Neural crest cell (in vitro differentiated cells): ENCODE measurements at regions not wholly inside any gene's neighbourhood (a gene's known extent, or its start where the extent isn't known, plus 50 kb on each side); places are given as distances from the start of the nearest gene placed in this dataset.

ENCODE experiments used
- DNase-seq: peaks from one replicate; pipeline ENCODE4 v3.0.0; 2021; ENCODE audit warnings: low read depth, mixed read lengths, low spot score
- H3K27ac Mint-ChIP-seq: one replicate; pipeline ENCODE4 v1.8.0; 2021; ENCODE audit warnings: mild to moderate bottlenecking, mixed read lengths; ENCODE audit not compliant: unreplicated experiment
- H3K27me3 Mint-ChIP-seq: 2 replicates; pipeline ENCODE4 v1.8.0; 2021; ENCODE audit warnings: low read depth, mild to moderate bottlenecking, mixed read lengths
- H3K36me3 Mint-ChIP-seq: 2 replicates; pipeline ENCODE4 v1.8.0; 2021; ENCODE audit warnings: low read depth, mild to moderate bottlenecking, mixed read lengths
- H3K4me1 Mint-ChIP-seq: 2 replicates; pipeline ENCODE4 v1.8.0; 2021; ENCODE audit warnings: mixed read lengths
- H3K4me3 Mint-ChIP-seq: one replicate; pipeline ENCODE4 v1.8.0; 2021; ENCODE audit warnings: mild to moderate bottlenecking, mixed read lengths
- H3K9me3 Mint-ChIP-seq: 2 replicates; pipeline ENCODE4 v1.8.0; 2021; ENCODE audit warnings: mixed read lengths
- TF ChIP-seq, protein P1 (sequence below): fragments of 200-600 bp; sonication (generic); conservative IDR thresholded peaks from 2 replicates; pipeline ENCODE4 v1.5.0; 2021; ENCODE audit warnings: antibody characterized with exemption, mild to moderate bottlenecking

DNA sequence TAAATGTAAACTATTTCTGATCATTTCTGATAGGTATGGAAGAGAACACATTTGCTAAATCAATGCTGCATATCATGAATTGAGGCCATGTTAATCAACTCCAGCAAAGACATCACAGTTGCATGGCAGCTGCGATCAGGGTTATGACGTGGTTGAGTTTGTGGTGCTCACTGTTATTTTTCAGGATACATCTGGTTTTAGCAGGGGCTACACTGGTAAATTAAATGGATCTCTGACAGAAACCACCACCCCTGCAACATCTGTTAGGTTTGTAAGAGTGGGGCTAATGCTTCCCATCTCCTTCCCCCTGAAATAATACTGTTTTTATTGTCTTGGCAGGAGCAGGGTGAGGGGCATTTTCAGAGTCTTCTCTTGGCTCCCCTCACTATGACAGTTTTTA is 444.4 kb upstream of the ZNF507 start:
- Mint-ChIP-seq H3K27me3 (no peaks in the 10 kb centered on the region), H3K4me3 (no peak overlapping the region), H3K36me3 (no peaks in the 10 kb centered on the region), H3K9me3 (no peaks in the 10 kb centered on the region), H3K4me1 (no peaks in the 10 kb centered on the region), H3K27ac (no peak overlapping the region)
- DNase-seq, result no peak
- TF ChIP-seq, protein P1, sequence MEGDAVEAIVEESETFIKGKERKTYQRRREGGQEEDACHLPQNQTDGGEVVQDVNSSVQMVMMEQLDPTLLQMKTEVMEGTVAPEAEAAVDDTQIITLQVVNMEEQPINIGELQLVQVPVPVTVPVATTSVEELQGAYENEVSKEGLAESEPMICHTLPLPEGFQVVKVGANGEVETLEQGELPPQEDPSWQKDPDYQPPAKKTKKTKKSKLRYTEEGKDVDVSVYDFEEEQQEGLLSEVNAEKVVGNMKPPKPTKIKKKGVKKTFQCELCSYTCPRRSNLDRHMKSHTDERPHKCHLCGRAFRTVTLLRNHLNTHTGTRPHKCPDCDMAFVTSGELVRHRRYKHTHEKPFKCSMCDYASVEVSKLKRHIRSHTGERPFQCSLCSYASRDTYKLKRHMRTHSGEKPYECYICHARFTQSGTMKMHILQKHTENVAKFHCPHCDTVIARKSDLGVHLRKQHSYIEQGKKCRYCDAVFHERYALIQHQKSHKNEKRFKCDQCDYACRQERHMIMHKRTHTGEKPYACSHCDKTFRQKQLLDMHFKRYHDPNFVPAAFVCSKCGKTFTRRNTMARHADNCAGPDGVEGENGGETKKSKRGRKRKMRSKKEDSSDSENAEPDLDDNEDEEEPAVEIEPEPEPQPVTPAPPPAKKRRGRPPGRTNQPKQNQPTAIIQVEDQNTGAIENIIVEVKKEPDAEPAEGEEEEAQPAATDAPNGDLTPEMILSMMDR, result no peak

DNA sequence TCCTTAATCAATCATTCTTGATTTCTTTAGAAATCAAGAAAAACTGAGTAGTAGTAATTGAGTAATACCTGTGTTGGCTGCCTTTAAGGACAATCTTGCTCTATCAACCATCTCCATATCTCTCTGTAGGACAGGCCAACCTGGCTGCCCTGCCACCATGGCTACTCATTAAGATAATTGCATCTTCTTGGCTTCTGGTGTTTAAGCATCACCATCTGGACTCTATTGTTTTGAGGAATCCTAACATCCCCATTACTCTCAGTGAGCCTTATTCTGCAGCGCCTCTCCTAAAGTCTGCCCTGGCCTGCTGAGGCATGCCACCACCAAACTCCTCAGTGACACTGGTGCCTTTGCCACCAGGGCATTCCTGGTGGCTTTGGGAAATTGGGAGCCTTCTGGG is 442.6 kb upstream of the ZNF507 start:
- Mint-ChIP-seq H3K27ac (no peak overlapping the region), H3K9me3 (no peaks in the 10 kb centered on the region), H3K4me1 (no peaks in the 10 kb centered on the region), H3K36me3 (no peaks in the 10 kb centered on the region), H3K27me3 (no peaks in the 10 kb centered on the region), H3K4me3 (no peak overlapping the region)
- no peak for DNase-seq
- TF ChIP-seq, protein P1, result no peak

DNA sequence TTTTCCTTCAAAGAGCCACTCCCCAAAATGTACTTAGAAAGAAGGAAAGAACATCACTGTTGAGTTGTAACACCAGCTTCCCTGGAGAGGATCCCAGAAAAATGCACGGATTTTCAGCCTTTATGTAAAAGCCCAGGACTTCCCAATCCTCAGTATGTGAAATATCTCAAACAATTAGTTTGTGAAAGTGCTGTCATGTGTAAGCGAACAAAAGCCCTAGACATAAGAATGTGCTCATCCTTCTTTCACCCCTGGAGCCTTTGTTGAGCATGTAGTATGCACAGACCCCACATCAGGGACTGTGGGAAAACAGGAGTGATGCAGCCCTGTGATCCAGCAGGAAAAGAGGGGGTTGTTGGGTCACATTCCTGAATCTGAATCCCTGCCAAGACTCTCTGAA is 441.4 kb upstream of the ZNF507 start:
- Mint-ChIP-seq H3K9me3 (no peaks in the 10 kb centered on the region), H3K4me3 (no peak overlapping the region), H3K4me1 (no peaks in the 10 kb centered on the region), H3K36me3 (no peaks in the 10 kb centered on the region), H3K27me3 (no peaks in the 10 kb centered on the region), H3K27ac (no peak overlapping the region)
- DNase-seq, result no peak
- TF ChIP-seq, protein P1, result no peak

DNA sequence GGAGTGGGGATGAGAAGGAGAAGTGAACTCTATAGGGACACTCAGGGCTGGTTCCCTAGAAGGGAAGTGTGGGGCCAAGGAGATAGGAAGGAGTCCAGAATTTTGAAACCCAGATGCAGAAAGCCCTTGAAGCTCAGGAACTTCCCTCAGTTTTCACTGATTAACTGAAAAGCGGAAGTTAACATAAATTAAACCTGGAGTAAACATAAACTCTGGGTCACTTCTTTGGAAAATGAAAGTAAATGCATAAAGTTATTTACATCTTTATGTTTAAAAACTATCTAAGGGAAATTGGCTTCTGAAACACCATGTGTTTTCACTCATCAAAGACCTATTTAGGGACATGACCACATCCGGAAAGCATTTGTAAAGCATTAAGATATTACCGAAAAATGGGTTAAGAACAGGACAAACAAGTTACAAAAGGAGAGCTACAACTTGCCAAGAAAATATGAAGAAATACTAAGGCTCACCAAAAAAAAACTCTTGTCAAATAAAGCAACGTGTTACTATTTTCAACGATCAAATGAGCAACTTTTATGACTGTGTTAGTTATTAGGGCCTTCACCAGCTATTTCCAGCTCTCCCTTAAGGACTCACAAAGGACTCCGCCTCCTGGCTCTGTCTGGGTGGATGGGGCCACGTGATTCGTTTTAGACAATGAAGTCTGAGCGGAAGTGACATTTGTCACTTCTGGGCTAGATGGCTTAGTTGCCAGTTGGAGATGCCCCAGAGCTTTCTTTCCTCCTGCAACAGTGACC is 439.1 kb upstream of the ZNF507 start:
- H3K4me3 Mint-ChIP-seq, result no peak overlapping the region
- TF ChIP-seq, protein P1, result no peak
- H3K27me3 Mint-ChIP-seq, result no peaks in the 10 kb centered on the region
- no peak for DNase-seq
- H3K36me3 Mint-ChIP-seq, result no peaks in the 10 kb centered on the region
- no peaks in the 10 kb centered on the region for H3K4me1 Mint-ChIP-seq
- H3K9me3 Mint-ChIP-seq, result no peaks in the 10 kb centered on the region
- H3K27ac Mint-ChIP-seq, result no peak overlapping the region

DNA sequence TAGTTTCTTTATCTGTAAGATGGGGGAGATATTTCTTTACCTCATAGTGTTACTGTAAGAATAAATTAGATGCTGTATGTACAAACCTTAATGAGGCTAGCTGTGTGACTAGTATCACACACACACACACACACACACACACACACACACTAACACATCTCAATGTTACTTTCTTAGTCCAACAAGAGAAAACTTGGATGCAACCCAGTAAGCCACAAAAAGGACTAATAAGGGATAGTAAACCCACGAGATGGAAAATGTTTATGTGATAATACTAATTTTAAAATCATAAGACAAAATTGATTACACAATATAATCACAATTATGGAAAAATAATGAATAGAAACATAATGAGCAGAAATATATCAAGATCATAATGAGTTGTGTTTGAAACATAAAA is 437.7 kb upstream of the ZNF507 start:
- Mint-ChIP-seq H3K27ac (no peak overlapping the region), H3K9me3 (no peaks in the 10 kb centered on the region), H3K4me1 (no peaks in the 10 kb centered on the region), H3K36me3 (no peaks in the 10 kb centered on the region), H3K27me3 (no peaks in the 10 kb centered on the region), H3K4me3 (no peak overlapping the region)
- DNase-seq, result no peak
- TF ChIP-seq, protein P1, result no peak
